SK-N-MC (cell line): ENCODE measurements at regions not wholly inside any gene's neighbourhood (a gene's known extent, or its start where the extent isn't known, plus 50 kb on each side); places are given as distances from the start of the nearest gene placed in this dataset.

Experiments
- DNase-seq: peaks from one replicate; pipeline ENCODE4 v3.0.0-alpha.2; 2011; ENCODE audit warnings: low read depth, low spot score
- H3K27ac ChIP-seq: fragments of 200-600 bp; sonication (generic); 2 replicates; pipeline ENCODE4 v1.5.1; 2016; ENCODE audit warnings: mixed run types
- H3K36me3 ChIP-seq: fragments of 200-600 bp; sonication (generic); 2 replicates; pipeline ENCODE4 v1.6.1; 2017; ENCODE audit warnings: antibody characterized with exemption, low read length, mixed read lengths; ENCODE audit not compliant: insufficient read depth
- H3K4me3 ChIP-seq: fragments of 200-600 bp; sonication (generic); 2 replicates; pipeline ENCODE4 v1.5.1; 2016
- H3K9ac ChIP-seq: fragments of 200-600 bp; sonication (generic); 2 replicates; pipeline ENCODE4 v1.8.0; 2017; ENCODE audit warnings: mixed run types, mixed read lengths; ENCODE audit not compliant: insufficient read length
- H3K9me3 ChIP-seq: fragments of 200-600 bp; sonication (generic); 2 replicates; pipeline ENCODE4 v1.6.1; 2017; ENCODE audit warnings: low read depth, mild to moderate bottlenecking, antibody characterized with exemption, low read length, moderate library complexity, mixed read lengths
- EZH2 ChIP-seq: fragments of 200-600 bp; sonication (generic); IDR thresholded peaks from one replicate; pipeline ENCODE4 v1.6.1; 2017; ENCODE audit warnings: antibody characterized with exemption
- FOXP2 ChIP-seq: optimal IDR thresholded peaks from 2 replicates; pipeline ENCODE3; 2011; ENCODE audit warnings: mild to moderate bottlenecking, moderate library complexity; ENCODE audit not compliant: insufficient read depth; ENCODE audit errors: extremely low read length, control extremely low read depth
- POLR2AphosphoS5 ChIP-seq: IDR thresholded peaks from 2 replicates; pipeline ENCODE4 v1.6.1; 2012; ENCODE audit warnings: mild to moderate bottlenecking, low read depth, low read length, borderline replicate concordance

DNA sequence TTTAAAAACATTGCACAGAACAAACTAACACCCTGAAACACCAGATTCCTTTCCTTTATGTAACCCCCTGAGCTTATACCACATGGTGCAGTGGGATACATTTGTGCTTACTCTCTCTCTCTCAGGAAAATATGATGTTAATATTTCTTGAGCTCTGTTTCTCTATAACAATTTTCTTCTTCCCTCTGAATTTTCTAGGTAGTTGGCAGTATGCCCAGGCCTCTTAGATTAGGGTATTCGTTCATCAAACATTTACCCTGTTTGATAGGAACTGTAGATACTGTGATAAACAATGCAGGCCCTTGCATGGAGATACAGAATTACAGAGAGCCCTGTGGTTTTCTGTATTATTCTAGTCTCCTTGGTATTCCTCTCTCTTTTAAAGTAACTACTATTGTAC is 567.8 kb downstream of the IPMK start:
- H3K4me3 ChIP-seq: no peak overlapping the region
- no peaks in the 10 kb centered on the region for H3K9me3 ChIP-seq
- DNase-seq: no peak
- H3K27ac ChIP-seq: no peak overlapping the region
- no peak overlapping the region for H3K9ac ChIP-seq
- H3K36me3 ChIP-seq: no peaks in the 10 kb centered on the region
- no peak for TF ChIP-seq POLR2AphosphoS5
- TF ChIP-seq FOXP2: no peak
- no peak for TF ChIP-seq EZH2

DNA sequence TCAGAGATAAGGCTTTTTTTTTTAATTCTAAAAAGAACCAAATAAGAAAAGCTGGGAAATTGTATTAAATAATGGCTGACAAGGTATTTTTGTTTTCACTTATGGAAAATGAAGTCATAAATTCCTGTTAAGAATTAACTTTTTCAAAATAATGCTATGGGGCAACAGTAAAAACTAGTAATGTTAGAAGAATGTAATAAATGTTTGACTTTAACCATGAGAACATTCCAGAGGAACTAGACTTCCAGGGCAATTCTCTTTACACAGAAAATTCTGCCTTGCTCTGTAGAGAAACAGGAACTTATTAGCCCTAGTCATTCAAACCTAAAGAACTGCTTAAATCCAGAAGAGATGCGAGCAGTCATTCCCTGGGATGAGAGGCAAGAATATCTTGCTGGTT is 571.1 kb downstream of the IPMK start:
- H3K36me3 ChIP-seq: no peaks in the 10 kb centered on the region
- no peak overlapping the region for H3K9ac ChIP-seq
- H3K27ac ChIP-seq: no peak overlapping the region
- no peaks in the 10 kb centered on the region for H3K9me3 ChIP-seq
- TF ChIP-seq EZH2 (no peak), FOXP2 (no peak), POLR2AphosphoS5 (no peak)
- no peak overlapping the region for H3K4me3 ChIP-seq
- DNase-seq: no peak

DNA sequence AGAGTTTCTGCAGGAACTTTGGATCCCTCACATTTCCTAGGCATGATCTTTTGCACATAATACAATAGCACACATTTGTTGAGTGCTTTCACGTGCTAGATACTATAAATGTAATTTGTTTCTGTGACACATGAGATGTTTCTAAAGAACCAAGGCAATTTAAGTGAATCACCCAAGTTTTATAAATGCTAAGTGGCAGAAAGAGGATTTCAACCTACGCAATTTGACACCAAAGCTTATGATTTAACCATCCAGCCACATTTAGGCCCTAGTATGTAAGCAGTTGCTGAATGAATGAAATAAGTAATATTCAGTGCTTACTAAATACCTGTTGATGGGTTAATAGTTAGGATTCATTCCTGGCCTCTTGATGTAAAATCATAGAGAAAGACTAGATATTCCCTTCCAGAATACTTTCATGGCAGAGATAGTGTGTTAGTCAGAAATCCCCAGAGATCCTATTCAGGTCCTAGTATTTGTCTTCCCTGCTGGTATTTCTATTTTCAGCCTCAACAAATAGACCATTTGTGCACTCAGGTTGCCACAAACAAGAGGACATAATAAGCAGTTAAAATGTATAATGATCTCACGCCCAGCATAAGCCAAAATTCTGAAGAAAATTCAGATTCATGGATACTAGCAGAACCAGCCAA is 572.6 kb downstream of the IPMK start:
- H3K9ac ChIP-seq: no peak overlapping the region
- H3K4me3 ChIP-seq: no peak overlapping the region
- H3K36me3 ChIP-seq: no peaks in the 10 kb centered on the region
- H3K9me3 ChIP-seq: no peaks in the 10 kb centered on the region
- DNase-seq: no peak
- TF ChIP-seq FOXP2: no peak
- no peak for TF ChIP-seq POLR2AphosphoS5
- TF ChIP-seq EZH2: no peak
- H3K27ac ChIP-seq: no peak overlapping the region

DNA sequence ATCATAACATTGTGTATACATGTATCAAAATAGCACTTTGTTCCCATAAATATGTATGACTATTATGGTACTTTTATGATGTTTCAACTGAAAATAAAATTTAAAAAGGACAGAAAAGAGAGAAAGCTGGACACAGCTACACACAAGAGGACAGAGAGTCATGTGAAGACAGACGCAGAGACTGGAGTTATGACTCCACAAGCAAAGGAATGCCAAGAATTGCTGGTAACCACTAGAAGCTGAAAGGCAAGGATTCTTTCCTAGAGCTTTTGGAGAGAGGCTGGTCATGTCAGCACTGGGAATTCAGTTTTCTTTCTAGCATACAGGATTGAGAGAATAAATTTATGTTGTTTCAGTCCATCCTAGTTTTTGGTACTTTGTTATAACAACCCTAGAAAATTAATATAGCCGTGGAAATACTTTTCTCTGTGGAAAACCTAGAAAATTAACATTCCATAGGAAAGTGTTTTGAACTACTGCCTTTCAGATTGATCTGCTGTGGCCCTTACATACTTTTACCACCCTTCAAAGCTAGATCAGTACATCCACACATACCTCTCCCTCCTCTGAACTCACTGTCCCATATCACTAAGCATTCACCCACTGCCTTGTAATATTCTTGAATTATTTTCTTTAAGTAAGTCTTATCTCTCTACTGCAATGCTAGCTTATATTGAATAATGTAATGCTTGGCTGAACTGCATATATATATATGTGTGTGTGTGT is 575.3 kb downstream of the IPMK start:
- no peak for DNase-seq
- Histone ChIP-seq H3K9me3 (no peaks in the 10 kb centered on the region), H3K27ac (no peak overlapping the region), H3K4me3 (no peak overlapping the region), H3K9ac (no peak overlapping the region), H3K36me3 (no peaks in the 10 kb centered on the region)
- TF ChIP-seq POLR2AphosphoS5 (no peak), EZH2 (no peak), FOXP2 (no peak)

DNA sequence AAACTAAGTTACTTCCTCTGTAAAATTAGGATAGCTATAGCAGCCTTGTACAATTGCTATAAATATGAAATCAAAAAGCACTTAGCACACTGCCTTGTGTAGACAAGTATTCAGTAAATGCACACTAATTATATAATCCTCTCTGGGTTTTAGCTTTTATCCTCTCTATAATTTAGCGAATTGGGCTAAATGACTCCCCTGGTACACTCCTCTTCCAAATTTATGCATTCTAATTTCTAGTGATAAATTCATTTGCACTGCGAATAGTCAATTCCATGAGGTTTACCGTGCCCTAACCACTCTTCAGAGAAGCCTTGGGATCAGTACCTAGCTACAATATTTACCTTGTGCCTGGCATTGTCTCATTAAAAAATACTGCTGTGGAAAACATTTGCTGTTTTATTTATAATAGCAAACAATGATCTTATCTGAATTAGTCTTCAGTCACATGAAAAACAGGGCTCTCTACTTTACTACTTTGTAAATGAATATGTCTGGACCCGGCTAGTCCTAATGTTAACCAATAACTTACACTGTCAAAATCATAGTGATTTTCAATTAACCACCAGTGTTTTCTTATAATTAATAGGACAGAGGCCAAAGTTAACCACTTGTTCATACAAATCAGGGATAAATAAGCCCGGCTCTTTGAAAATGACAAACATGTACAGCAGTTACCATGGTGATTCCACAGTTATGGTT is 577.9 kb downstream of the IPMK start:
- no peak overlapping the region for H3K27ac ChIP-seq
- DNase-seq: no peak
- H3K9me3 ChIP-seq: no peaks in the 10 kb centered on the region
- no peaks in the 10 kb centered on the region for H3K36me3 ChIP-seq
- no peak overlapping the region for H3K9ac ChIP-seq
- TF ChIP-seq EZH2 (no peak), FOXP2 (no peak), POLR2AphosphoS5 (no peak)
- H3K4me3 ChIP-seq: no peak overlapping the region

DNA sequence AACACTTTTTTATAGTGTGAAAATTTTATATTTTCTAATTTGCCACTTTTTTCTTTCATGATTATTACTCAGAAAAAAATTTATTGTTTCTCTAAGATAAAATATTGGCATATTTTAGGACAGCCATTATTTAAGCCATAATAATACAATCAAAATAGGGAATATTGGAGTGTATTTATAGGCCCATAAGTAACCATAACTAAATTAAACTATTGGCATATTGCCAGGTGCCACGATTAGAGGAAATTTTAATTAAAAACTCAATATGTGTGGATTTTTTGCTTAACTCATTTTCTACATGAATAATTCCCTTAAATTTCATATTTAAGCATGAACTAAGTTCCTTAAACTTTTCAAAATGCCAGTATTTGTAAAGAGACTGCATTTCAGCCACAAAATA is 587.8 kb downstream of the IPMK start:
- H3K36me3 ChIP-seq: no peaks in the 10 kb centered on the region
- H3K4me3 ChIP-seq: no peak overlapping the region
- H3K9me3 ChIP-seq: no peaks in the 10 kb centered on the region
- no peak overlapping the region for H3K9ac ChIP-seq
- no peak for DNase-seq
- H3K27ac ChIP-seq: no peak overlapping the region
- TF ChIP-seq EZH2: no peak
- TF ChIP-seq POLR2AphosphoS5: no peak
- TF ChIP-seq FOXP2: no peak

DNA sequence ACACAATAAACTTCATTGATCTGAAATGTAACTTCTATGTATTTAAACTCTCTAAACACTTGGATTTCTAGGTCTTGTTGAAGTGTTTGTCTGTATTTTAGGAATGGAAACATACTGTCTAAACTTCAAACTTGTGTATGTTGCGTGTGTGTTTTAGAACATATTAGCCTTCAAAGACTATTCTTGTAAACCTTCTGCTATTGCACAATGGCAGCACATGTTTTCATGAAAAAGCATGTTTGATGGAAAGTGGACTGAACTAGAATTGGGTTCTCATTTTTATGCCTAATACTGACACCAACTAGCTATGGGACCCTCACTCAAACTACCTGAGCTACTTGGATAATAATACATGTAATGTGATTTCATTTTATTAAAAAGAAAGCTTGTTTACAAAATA is 592.6 kb downstream of the IPMK start:
- no peaks in the 10 kb centered on the region for H3K36me3 ChIP-seq
- no peaks in the 10 kb centered on the region for H3K9me3 ChIP-seq
- TF ChIP-seq POLR2AphosphoS5: no peak
- no peak for TF ChIP-seq FOXP2
- no peak for TF ChIP-seq EZH2
- no peak overlapping the region for H3K27ac ChIP-seq
- H3K4me3 ChIP-seq: no peak overlapping the region
- H3K9ac ChIP-seq: no peak overlapping the region
- no peak for DNase-seq

DNA sequence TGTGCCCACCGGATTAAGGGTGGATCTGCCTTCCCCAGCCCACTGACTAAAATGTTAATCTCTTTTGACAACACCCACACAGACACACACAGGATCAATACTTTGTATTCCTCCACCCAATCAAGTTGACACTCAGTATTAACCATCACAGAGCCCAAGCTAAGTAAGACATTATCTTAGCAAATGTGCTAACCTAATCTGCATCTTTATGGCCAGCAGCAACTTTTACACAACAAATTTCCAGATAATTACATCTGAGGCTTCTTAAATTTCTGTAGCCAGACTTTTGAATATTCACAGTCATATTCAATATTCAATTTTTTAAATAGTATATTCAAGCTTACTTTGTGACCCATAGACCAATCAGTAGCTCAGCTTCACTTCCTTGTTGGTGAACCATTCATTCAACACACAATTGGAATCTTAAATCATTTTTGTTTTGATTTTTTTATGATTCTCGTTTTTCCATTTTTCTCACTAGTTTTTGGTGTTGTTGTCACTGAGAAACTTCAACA is 594.2 kb downstream of the IPMK start:
- H3K9me3 ChIP-seq: no peaks in the 10 kb centered on the region
- no peaks in the 10 kb centered on the region for H3K36me3 ChIP-seq
- H3K4me3 ChIP-seq: no peak overlapping the region
- TF ChIP-seq FOXP2: no peak
- no peak for TF ChIP-seq POLR2AphosphoS5
- TF ChIP-seq EZH2: no peak
- no peak overlapping the region for H3K27ac ChIP-seq
- no peak for DNase-seq
- no peak overlapping the region for H3K9ac ChIP-seq

DNA sequence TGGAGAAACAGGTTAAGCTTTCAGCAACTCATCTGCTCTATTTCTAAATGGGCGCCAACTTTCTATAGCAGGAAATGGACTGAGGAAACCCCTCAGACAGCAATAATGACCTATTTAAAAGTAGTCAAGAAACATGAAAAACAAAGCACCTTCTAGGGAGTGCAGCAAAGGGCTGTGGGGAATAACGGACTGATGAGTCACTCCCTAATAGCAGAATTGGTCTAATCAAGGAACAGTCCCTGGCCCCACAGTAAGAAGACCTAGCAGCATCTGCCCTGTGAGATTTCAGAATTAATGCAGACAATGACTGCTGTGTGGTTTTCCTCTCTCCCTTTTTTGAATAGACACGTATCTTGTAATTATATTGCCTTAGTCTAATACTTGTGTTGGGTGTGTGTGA is 602.9 kb downstream of the IPMK start:
- H3K27ac ChIP-seq: no peak overlapping the region
- TF ChIP-seq FOXP2: no peak
- no peak for TF ChIP-seq EZH2
- TF ChIP-seq POLR2AphosphoS5: no peak
- no peak overlapping the region for H3K9ac ChIP-seq
- H3K9me3 ChIP-seq: no peaks in the 10 kb centered on the region
- no peaks in the 10 kb centered on the region for H3K36me3 ChIP-seq
- H3K4me3 ChIP-seq: no peak overlapping the region
- DNase-seq: no peak
